ENCODE measurements at regions not wholly inside any gene's neighbourhood (a gene's known extent, or its start where the extent isn't known, plus 50 kb on each side); places are given as distances from the start of the nearest gene placed in this dataset.

- no peak for TF ChIP-seq REST (IDR thresholded peaks at IDR 0.05)
- no peak for TF ChIP-seq NR2F2 (IDR thresholded peaks at IDR 0.05)
- no peak for TF ChIP-seq CTCF (IDR thresholded peaks at IDR 0.05; ENCODE audit: low read depth, low read length, missing input control)
- TF ChIP-seq HNF4A (conservative IDR thresholded peaks at IDR 0.05), result no peak
These were observed 169.6 kb downstream of the MID1IP1 start (continued) for GRCh38 chrX:38970845-38971244.

GRCh38 chrX:38973322-38973721 lies 172.1 kb downstream of the MID1IP1 start:
- WGBS, result 83% methylated on average over 3 of the region's 3 CpGs
- TF ChIP-seq RXRA (IDR thresholded peaks at IDR 0.05), result no peak
- TF ChIP-seq RAD21 (IDR thresholded peaks at IDR 0.05), result no peak
- TF ChIP-seq GABPA (IDR thresholded peaks at IDR 0.05 in 1 of 2, conservative IDR thresholded peaks at IDR 0.05 in 1 of 2), result no peak
- no peak for TF ChIP-seq NR2F2 (IDR thresholded peaks at IDR 0.05)
- TF ChIP-seq FOXA2 (IDR thresholded peaks at IDR 0.05), result no peak
- no peak for TF ChIP-seq REST (IDR thresholded peaks at IDR 0.05)
- no peak for TF ChIP-seq CTCF (IDR thresholded peaks at IDR 0.05; ENCODE audit: low read depth, low read length, missing input control)

More at GRCh38 chrX:38973322-38973721, 172.1 kb downstream of the MID1IP1 start:
- Histone ChIP-seq H3K4me1 (ENCODE audit: control insufficient read depth in 4 of 4, insufficient read depth in 4 of 4, low read length in 3 of 4) (no peaks in the 10 kb centered on the region), H3K27me3 (ENCODE audit: control insufficient read depth in 4 of 4, insufficient read depth in 4 of 4, low read length in 3 of 4) (no peaks in the 10 kb centered on the region), H3K9me3 (ENCODE audit: control insufficient read depth in 4 of 4, low read length in 3 of 4) (no peaks in the 10 kb centered on the region), H3K36me3 (ENCODE audit: control insufficient read depth in 4 of 4, insufficient read depth in 3 of 4, low read depth in 1 of 4, low read length in 3 of 4) (no peaks in the 10 kb centered on the region), H3K27ac (ENCODE audit: low read depth in 1 of 2, low read length in 2 of 2) (no peak overlapping the region), H3K9ac (ENCODE audit: low read depth in 1 of 2, low read length in 2 of 2) (no peak overlapping the region), H3K4me3 (ENCODE audit: low read depth in 1 of 3, low read length in 3 of 3) (no peak overlapping the region)
- no peak for DNase-seq (ENCODE audit: low spot score)
